ENCODE measurements at regions not wholly inside any gene's neighbourhood (a gene's known extent, or its start where the extent isn't known, plus 50 kb on each side); places are given as distances from the start of the nearest gene placed in this dataset.

DNA sequence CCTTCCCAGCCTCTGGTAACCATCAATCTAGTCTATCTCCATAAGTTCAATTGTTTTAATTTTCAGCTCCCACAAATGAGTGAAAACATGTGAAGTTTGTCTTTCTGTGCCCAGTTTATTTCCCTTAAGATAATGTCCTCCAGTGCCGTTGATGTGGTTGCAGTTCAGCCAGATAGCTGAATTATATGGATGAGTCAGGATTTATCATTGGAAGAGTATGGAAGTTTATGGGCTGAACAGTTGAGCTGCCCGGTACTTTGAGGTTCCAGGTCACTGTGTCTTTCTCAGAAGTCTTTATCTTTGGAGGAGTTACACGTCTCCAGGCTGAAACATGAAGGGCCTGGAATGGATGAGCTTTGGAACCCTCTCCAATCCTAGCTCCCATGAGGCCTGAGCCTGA is 120.1 kb downstream of the ASCL4 start:
- H3K27me3 ChIP-seq = no peaks in the 10 kb centered on the region
- TF ChIP-seq, protein P1, sequence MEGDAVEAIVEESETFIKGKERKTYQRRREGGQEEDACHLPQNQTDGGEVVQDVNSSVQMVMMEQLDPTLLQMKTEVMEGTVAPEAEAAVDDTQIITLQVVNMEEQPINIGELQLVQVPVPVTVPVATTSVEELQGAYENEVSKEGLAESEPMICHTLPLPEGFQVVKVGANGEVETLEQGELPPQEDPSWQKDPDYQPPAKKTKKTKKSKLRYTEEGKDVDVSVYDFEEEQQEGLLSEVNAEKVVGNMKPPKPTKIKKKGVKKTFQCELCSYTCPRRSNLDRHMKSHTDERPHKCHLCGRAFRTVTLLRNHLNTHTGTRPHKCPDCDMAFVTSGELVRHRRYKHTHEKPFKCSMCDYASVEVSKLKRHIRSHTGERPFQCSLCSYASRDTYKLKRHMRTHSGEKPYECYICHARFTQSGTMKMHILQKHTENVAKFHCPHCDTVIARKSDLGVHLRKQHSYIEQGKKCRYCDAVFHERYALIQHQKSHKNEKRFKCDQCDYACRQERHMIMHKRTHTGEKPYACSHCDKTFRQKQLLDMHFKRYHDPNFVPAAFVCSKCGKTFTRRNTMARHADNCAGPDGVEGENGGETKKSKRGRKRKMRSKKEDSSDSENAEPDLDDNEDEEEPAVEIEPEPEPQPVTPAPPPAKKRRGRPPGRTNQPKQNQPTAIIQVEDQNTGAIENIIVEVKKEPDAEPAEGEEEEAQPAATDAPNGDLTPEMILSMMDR (IDR thresholded peaks at IDR 0.05) = no peak
- no peak overlapping the region for H3K4me3 ChIP-seq
- H3K4me1 ChIP-seq = no peaks in the 10 kb centered on the region
- no peak for DNase-seq (ENCODE audit: low spot score)
- no peaks in the 10 kb centered on the region for H3K36me3 ChIP-seq
- H3K9me3 ChIP-seq = no peaks in the 10 kb centered on the region
- H3K27ac ChIP-seq = no peak overlapping the region

DNA sequence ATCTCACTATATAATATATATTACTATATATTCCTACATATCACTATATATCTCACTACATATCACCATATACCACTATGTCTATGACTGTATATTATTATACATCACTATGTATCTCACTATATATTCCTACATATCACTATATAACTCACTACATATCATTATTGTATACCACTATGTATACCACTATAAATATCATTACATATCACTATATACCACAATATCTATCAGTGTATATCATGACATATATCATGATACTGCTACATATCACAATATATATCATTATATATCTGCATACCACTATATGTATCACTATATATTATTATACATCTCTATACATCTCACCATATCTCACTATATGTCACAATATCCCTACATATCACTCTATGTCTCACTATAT is 121.5 kb downstream of the ASCL4 start:
- Histone ChIP-seq H3K36me3 (no peaks in the 10 kb centered on the region), H3K4me1 (no peaks in the 10 kb centered on the region), H3K27me3 (no peaks in the 10 kb centered on the region), H3K9me3 (no peaks in the 10 kb centered on the region), H3K4me3 (no peak overlapping the region), H3K27ac (no peak overlapping the region)
- TF ChIP-seq, protein P1 (IDR thresholded peaks at IDR 0.05) = no peak
- no peak for DNase-seq (ENCODE audit: low spot score)

GRCh38 chr12:107900588-107900987 is 126.1 kb downstream of the ASCL4 start:
- H3K9me3 ChIP-seq = no peaks in the 10 kb centered on the region
- TF ChIP-seq, protein P1 (IDR thresholded peaks at IDR 0.05) = no peak

DNA sequence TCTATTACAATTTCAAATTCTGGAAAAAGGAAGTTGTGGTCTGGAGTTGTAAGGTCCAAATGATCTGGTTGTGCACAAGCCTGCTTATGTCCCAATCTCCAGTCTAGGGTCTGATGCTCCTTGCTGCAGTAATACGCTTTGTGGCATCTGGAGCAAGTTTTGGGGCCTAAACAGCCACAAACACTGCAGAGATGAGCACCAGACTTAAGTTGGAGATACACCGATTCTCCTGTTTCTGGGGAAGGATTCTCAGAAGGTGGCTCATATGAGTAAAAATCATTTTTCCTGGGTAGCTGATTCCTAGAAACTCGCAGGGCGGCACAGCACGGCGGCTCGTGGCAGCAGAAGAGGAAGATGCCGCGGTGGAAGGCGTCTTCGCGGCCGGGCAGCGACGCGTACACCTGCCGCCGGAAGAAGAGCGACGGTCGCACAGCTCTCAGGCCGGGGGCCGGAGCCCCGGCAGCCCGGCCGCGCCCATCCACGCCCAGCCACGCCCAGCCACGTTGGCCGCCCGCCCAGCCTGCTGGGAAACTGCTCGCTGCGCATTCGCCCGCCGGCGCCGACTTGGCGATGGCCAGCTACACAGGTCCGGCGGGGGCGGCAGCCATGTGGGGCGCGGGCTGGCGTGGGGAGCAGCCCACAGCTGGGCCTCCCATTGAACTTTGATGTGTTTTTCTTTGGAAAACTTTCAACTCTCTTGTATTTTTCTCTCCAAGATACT is 129.0 kb downstream of the ASCL4 start:
- Histone ChIP-seq H3K4me3 (peak overlapping the region in 1 of 2 donors; percentile 32), H3K9me3 (no peaks in the 10 kb centered on the region), H3K27me3 (peaks cover 0 to 4% of the 10 kb centered on the region in 2 donors), H3K4me1 (peaks cover 0 to 7% of the 10 kb centered on the region in 2 donors), H3K27ac (no peak overlapping the region), H3K36me3 (no peaks in the 10 kb centered on the region)
- TF ChIP-seq, protein P1 (IDR thresholded peaks at IDR 0.05) = no peak
- no peak for DNase-seq (ENCODE audit: low spot score)

More at GRCh38 chr12:107900588-107900987, 126.1 kb downstream of the ASCL4 start:
- Histone ChIP-seq H3K36me3 (no peaks in the 10 kb centered on the region), H3K4me1 (peaks cover 0 to 7% of the 10 kb centered on the region in 2 donors), H3K4me3 (no peak overlapping the region), H3K27me3 (no peaks in the 10 kb centered on the region), H3K27ac (no peak overlapping the region)
- no peak for DNase-seq (ENCODE audit: low spot score)

- peaks cover 0 to 7% of the 10 kb centered on the region in 2 donors for H3K4me1 ChIP-seq
- peaks cover 0 to 4% of the 10 kb centered on the region in 2 donors for H3K27me3 ChIP-seq
- no peak overlapping the region for H3K4me3 ChIP-seq
- H3K9me3 ChIP-seq = no peaks in the 10 kb centered on the region
- H3K27ac ChIP-seq = no peak overlapping the region
- DNase-seq (ENCODE audit: low spot score) = no peak
- no peaks in the 10 kb centered on the region for H3K36me3 ChIP-seq
- TF ChIP-seq, protein P1 (IDR thresholded peaks at IDR 0.05) = no peak
Observed at GRCh38 chr12:107906707-107907106, 132.2 kb downstream of the ASCL4 start.

Measured in right atrium auricular region (tissue), 2 donors.